Esophagus muscularis mucosa (tissue), 4 donors: ENCODE measurements at regions not wholly inside any gene's neighbourhood (a gene's known extent, or its start where the extent isn't known, plus 50 kb on each side); places are given as distances from the start of the nearest gene placed in this dataset.

Experiments
- CTCF ChIP-seq, 3 experiments: fragments of 200-600 bp in 2 of 3; fragments of 450-650 bp in 1 of 3; sonication (generic) in 2 of 3; IDR thresholded peaks; one replicate each; pipeline ENCODE4 v1.5.1; 2017 to 2019; ENCODE audit warnings: antibody characterized with exemption in 3 of 3, mild to moderate bottlenecking in 2 of 3, moderate library complexity in 1 of 3
- EP300 ChIP-seq: sonication (generic); formaldehyde crosslinking; IDR thresholded peaks from one replicate; pipeline ENCODE4 v1.6.1; 2017; ENCODE audit warnings: antibody characterized with exemption
- POLR2A ChIP-seq: fragments of 450-650 bp; IDR thresholded peaks from one replicate; pipeline ENCODE4 v1.6.1; 2017; ENCODE audit warnings: antibody characterized with exemption, moderate library complexity, mild to moderate bottlenecking, low read depth
- POLR2AphosphoS5 ChIP-seq, 2 donors: sonication (generic); formaldehyde crosslinking; IDR thresholded peaks; one replicate each; pipeline ENCODE4 v1.6.1; 2017; ENCODE audit warnings: antibody characterized with exemption in 2 of 2

- TF ChIP-seq POLR2A (no peak), CTCF (IDR thresholded peaks at IDR 0.05) (no peak), POLR2AphosphoS5 (IDR thresholded peaks at IDR 0.05) (no peak), EP300 (no peak)
These were observed 1178.7 kb upstream of the LRRTM1 start for GRCh38 chr2:81483254-81483653.
